Karpas-422 (cell line): ENCODE measurements at regions not wholly inside any gene's neighbourhood (a gene's known extent, or its start where the extent isn't known, plus 50 kb on each side); places are given as distances from the start of the nearest gene placed in this dataset.
"Not testable (repeated sequence)": the region's sequence is repeated elsewhere in the genome, so short reads cannot be mapped to it uniquely, and the experiment has no call there.

Experiments
- DNase-seq: peaks from one replicate; pipeline ENCODE4 v3.0.0-alpha.2; 2015
- H2AFZ ChIP-seq: fragments of 200-600 bp; sonication (generic); 2 replicates; pipeline ENCODE4 v1.6.1; 2014; ENCODE audit warnings: antibody characterized with exemption, low read length, mixed read lengths
- H3K27ac ChIP-seq: fragments of 200-600 bp; sonication (generic); 2 replicates; pipeline ENCODE4 v1.5.1; 2014; ENCODE audit warnings: mild to moderate bottlenecking, low read length, moderate library complexity
- H3K27me3 ChIP-seq: fragments of 200-600 bp; sonication (generic); 2 replicates; pipeline ENCODE4 v1.6.1; 2014; ENCODE audit warnings: low read length, mixed read lengths
- H3K36me3 ChIP-seq: fragments of 200-600 bp; sonication (generic); 2 replicates; pipeline ENCODE4 v1.6.1; 2014; ENCODE audit warnings: low read length, mixed read lengths; ENCODE audit not compliant: insufficient read depth
- H3K4me1 ChIP-seq: fragments of 200-600 bp; sonication (generic); 2 replicates; pipeline ENCODE4 v1.6.1; 2014; ENCODE audit warnings: mild to moderate bottlenecking, low read length, mixed read lengths
- H3K4me2 ChIP-seq: fragments of 200-600 bp; sonication (generic); 2 replicates; pipeline ENCODE4 v1.6.1; 2014; ENCODE audit warnings: low read length, low read depth, mild to moderate bottlenecking; ENCODE audit not compliant: poor library complexity, severe bottlenecking
- H3K4me3 ChIP-seq: fragments of 200-600 bp; sonication (generic); 2 replicates; pipeline ENCODE4 v1.5.1; 2014; ENCODE audit warnings: mild to moderate bottlenecking, antibody characterized with exemption, low read length, mixed read lengths
- H3K79me2 ChIP-seq: fragments of 200-600 bp; sonication (generic); 2 replicates; pipeline ENCODE4 v1.6.1; 2014; ENCODE audit warnings: mild to moderate bottlenecking, low read length, mixed read lengths
- H3K9ac ChIP-seq: fragments of 200-600 bp; sonication (generic); 2 replicates; pipeline ENCODE4 v1.6.0; 2014; ENCODE audit warnings: low read length
- H3K9me2 ChIP-seq: fragments of 200-600 bp; sonication (generic), shearing (Covaris generic); replicated peaks from 2 replicates; pipeline ENCODE4 v1.6.0; 2014; ENCODE audit warnings: mild to moderate bottlenecking, low read length, moderate library complexity; ENCODE audit not compliant: insufficient read depth
- H3K9me3 ChIP-seq: fragments of 300-700, 200-600 bp; sonication (generic); 2 replicates; pipeline ENCODE4 v1.6.1; 2014; ENCODE audit warnings: low read length, mixed read lengths
- H4K20me1 ChIP-seq: fragments of 200-600 bp; sonication (generic); 2 replicates; pipeline ENCODE4 v1.6.1; 2014; ENCODE audit warnings: mild to moderate bottlenecking, antibody characterized with exemption, low read length, low read depth; ENCODE audit not compliant: insufficient read depth

DNA sequence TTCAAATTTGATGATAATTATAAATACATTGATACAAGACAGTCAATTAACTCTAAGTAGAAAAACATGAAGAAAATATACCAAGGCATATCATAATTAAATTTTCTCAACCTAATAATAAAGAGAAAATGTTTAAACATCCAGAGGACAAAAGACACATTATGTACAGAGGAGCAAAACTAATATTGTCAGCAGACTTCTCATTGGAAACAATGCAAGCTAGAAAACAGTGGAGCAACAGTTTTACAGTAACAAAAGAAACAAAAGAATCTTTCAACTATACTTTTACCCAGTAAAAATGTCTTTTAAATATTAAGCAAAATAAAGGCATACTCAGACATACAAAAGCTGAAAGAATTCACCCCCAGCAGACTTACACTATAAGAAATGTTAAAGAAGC, 238.0 kb downstream of the TMA16 start:
- no peaks in the 10 kb centered on the region for H3K9me3 ChIP-seq
- no peaks in the 10 kb centered on the region for H3K79me2 ChIP-seq
- no peak overlapping the region for H2AFZ ChIP-seq
- no peak overlapping the region for H3K9ac ChIP-seq
- no peaks in the 10 kb centered on the region for H3K4me1 ChIP-seq
- H3K9me2 ChIP-seq, result no peaks in the 10 kb centered on the region
- 0 out of 2 replicates have a peak, but pooled peaks cover 3% of the 10 kb centered on the region for H3K27me3 ChIP-seq
- H3K4me3 ChIP-seq, result no peak overlapping the region
- H3K27ac ChIP-seq, result no peak overlapping the region
- no peaks in the 10 kb centered on the region for H4K20me1 ChIP-seq
- no peak for DNase-seq
- H3K4me2 ChIP-seq, result no peak overlapping the region
- H3K36me3 ChIP-seq, result no peaks in the 10 kb centered on the region

DNA sequence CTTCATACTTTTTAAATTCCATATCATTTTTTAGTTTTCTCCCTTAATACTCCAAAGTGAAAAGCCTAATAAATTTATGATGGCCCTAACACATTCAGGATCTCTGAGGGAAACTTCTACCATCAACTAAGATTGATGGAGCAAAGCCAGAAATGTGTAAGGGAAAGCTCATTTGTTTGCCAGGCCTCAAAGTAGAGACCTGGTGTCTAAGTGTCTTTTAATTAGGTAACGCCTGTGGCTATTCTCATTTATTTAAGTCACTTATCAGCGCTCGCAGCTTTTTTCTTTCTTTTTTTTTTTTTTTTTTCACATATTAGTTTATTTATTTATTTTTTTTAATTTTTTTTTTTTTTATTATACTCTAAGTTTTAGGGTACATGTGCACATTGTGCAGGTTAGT, 242.4 kb downstream of the TMA16 start:
- Histone ChIP-seq H3K27ac (no peak overlapping the region), H3K4me2 (no peak overlapping the region), H3K4me3 (no peak overlapping the region), H4K20me1 (no peaks in the 10 kb centered on the region), H3K36me3 (no peaks in the 10 kb centered on the region), H2AFZ (no peak overlapping the region), H3K9ac (no peak overlapping the region), H3K27me3 (no peaks in the 10 kb centered on the region), H3K79me2 (no peaks in the 10 kb centered on the region), H3K9me3 (no peaks in the 10 kb centered on the region), H3K4me1 (no peaks in the 10 kb centered on the region), H3K9me2 (no peaks in the 10 kb centered on the region)
- no peak for DNase-seq

DNA sequence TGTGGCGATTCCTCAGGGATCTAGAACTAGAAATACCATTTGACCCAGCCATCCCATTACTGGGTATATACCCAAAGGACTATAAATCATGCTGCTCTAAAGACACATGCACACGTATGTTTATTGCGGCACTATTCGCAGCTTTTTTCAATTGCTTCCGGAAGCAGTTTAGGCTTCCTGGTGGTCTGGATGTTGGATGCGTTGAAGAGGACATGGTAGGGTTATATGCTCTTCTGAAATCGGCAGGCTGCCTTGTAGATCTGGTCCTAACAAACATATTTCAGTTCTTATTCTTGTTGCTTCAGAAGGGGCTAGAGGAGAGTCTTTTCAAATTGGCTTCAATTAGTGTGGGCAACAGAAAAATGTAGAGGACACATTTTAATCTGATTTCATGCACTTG, 243.4 kb downstream of the TMA16 start:
- not testable (repeated sequence) for H3K4me2 ChIP-seq, H3K9me2 ChIP-seq, H3K27me3 ChIP-seq, H3K79me2 ChIP-seq, H3K4me3 ChIP-seq, H3K9ac ChIP-seq, H4K20me1 ChIP-seq, DNase-seq, H3K4me1 ChIP-seq, H3K36me3 ChIP-seq, H2AFZ ChIP-seq, H3K9me3 ChIP-seq, H3K27ac ChIP-seq

DNA sequence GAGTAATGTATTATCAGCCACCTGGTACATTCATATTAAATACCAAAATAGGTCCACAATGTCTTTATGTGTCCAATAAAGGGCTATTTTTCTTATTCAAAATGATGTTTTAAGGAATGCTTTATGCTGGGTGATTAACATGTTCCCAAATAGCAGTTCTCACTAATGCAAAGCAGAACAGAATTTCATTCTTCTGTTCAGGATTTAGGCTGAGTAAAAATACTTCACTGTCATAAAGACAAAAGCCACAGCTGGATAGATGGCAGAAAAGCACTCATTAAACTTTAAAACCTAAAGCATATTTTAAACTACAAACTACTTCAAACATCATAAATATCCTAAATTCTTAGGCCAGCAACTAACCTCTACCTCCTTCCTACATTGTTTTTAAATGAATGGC, 244.0 kb downstream of the TMA16 start:
- no peak overlapping the region for H3K4me2 ChIP-seq
- no peaks in the 10 kb centered on the region for H3K9me2 ChIP-seq
- no peaks in the 10 kb centered on the region for H4K20me1 ChIP-seq
- no peaks in the 10 kb centered on the region for H3K4me1 ChIP-seq
- no peak overlapping the region for H3K9ac ChIP-seq
- no peaks in the 10 kb centered on the region for H3K9me3 ChIP-seq
- H2AFZ ChIP-seq, result no peak overlapping the region
- H3K27ac ChIP-seq, result no peak overlapping the region
- H3K4me3 ChIP-seq, result no peak overlapping the region
- H3K79me2 ChIP-seq, result no peaks in the 10 kb centered on the region
- DNase-seq, result no peak
- no peaks in the 10 kb centered on the region for H3K27me3 ChIP-seq
- no peaks in the 10 kb centered on the region for H3K36me3 ChIP-seq

DNA sequence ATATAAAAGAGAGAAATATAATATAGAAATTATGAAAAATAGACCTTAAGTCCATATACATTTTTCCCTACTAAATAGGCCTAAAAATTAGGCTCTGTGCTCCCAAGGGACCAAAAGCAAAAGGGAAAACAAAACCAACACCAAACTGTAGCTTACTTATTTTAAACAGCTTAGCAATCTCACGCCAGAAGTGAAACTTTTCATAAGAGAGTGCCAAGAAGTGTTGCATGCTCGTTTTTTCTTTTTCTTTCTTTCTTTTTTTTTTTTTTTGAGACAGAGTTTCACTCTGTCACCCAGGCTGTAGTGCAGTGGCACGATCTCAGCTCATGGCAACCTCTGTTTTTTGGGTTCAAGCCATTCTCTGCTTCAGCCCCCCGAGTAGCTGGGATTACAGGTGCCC, 250.4 kb downstream of the TMA16 start:
- no peak overlapping the region for H3K4me2 ChIP-seq
- H4K20me1 ChIP-seq, result no peaks in the 10 kb centered on the region
- H3K27ac ChIP-seq, result no peak overlapping the region
- H3K27me3 ChIP-seq, result no peaks in the 10 kb centered on the region
- H3K9me2 ChIP-seq, result no peaks in the 10 kb centered on the region
- no peak for DNase-seq
- no peak overlapping the region for H2AFZ ChIP-seq
- H3K9ac ChIP-seq, result no peak overlapping the region
- no peaks in the 10 kb centered on the region for H3K4me1 ChIP-seq
- H3K79me2 ChIP-seq, result no peaks in the 10 kb centered on the region
- H3K36me3 ChIP-seq, result no peaks in the 10 kb centered on the region
- H3K4me3 ChIP-seq, result no peak overlapping the region
- H3K9me3 ChIP-seq, result no peaks in the 10 kb centered on the region

DNA sequence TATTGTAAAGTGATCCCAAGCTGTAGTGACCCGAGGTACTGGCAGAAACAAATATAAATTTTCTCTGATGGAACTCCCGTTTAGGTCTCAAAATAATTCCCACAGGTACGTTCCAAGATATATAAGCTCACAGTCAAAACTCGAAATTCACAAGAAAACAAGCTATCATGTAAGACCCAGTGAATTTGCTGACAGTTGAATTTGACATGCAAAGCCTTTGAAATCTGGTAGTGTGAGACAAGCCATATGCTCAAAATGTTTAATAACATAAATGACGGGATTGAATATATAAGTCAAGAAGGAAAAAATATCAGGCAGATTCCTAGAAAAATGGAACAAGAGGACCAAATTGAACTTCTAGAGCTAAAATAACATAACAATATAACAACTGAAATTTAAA, 252.8 kb downstream of the TMA16 start:
- H2AFZ ChIP-seq, result no peak overlapping the region
- no peak for DNase-seq
- no peaks in the 10 kb centered on the region for H4K20me1 ChIP-seq
- H3K27me3 ChIP-seq, result no peaks in the 10 kb centered on the region
- no peak overlapping the region for H3K4me2 ChIP-seq
- no peak overlapping the region for H3K9ac ChIP-seq
- no peak overlapping the region for H3K27ac ChIP-seq
- no peaks in the 10 kb centered on the region for H3K9me3 ChIP-seq
- H3K4me3 ChIP-seq, result no peak overlapping the region
- no peaks in the 10 kb centered on the region for H3K9me2 ChIP-seq
- no peaks in the 10 kb centered on the region for H3K4me1 ChIP-seq
- no peaks in the 10 kb centered on the region for H3K79me2 ChIP-seq
- no peaks in the 10 kb centered on the region for H3K36me3 ChIP-seq

DNA sequence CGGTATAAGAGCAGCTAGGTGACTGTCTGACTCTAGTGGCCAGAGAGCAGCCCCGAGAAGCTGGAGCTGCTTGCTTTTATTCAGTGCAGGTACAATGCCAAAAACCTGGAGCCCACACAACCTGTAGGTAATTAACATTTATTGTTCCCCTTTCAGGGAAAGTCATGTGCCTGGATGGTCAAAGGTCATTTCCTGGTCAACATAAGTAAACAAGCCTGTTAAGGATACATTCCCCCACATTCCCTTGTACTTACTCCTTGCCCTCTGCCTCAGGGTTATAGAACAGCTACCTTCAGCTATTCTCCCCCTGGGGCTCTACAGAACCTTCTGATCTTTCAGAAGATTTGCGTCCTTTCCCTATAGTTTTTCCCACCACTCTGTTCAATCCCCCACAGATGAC, 253.4 kb downstream of the TMA16 start:
- H3K27me3 ChIP-seq, result no peaks in the 10 kb centered on the region
- H2AFZ ChIP-seq, result no peak overlapping the region
- no peak overlapping the region for H3K9ac ChIP-seq
- no peaks in the 10 kb centered on the region for H3K4me1 ChIP-seq
- H3K4me2 ChIP-seq, result no peak overlapping the region
- H4K20me1 ChIP-seq, result no peaks in the 10 kb centered on the region
- DNase-seq, result no peak
- no peaks in the 10 kb centered on the region for H3K36me3 ChIP-seq
- no peaks in the 10 kb centered on the region for H3K9me2 ChIP-seq
- H3K4me3 ChIP-seq, result no peak overlapping the region
- H3K9me3 ChIP-seq, result no peaks in the 10 kb centered on the region
- no peaks in the 10 kb centered on the region for H3K79me2 ChIP-seq
- no peak overlapping the region for H3K27ac ChIP-seq

DNA sequence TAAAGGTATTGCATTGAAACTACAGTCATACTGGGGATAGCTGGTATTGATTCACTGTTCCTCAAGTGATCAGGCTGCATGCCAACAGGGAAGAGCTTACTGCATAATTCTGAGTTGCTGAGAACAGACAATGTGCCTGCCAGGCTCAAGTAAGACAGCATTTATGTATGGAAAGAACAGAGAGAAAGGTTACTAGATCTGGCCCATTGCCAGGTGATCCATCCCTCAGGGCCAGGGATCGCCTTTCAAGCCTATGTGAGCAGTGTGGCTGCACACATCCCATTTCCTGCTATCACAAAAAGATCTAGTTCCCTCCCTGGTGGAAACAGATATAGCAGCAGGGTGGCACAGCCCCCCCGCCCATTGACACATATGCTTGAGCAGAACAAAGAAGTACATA, 254.0 kb downstream of the TMA16 start:
- Histone ChIP-seq H3K4me1 (no peaks in the 10 kb centered on the region), H3K9me2 (no peaks in the 10 kb centered on the region), H4K20me1 (no peaks in the 10 kb centered on the region), H3K27me3 (no peaks in the 10 kb centered on the region), H3K9ac (no peak overlapping the region), H3K79me2 (no peaks in the 10 kb centered on the region), H2AFZ (no peak overlapping the region), H3K4me2 (no peak overlapping the region), H3K4me3 (no peak overlapping the region), H3K9me3 (no peaks in the 10 kb centered on the region), H3K27ac (no peak overlapping the region), H3K36me3 (no peaks in the 10 kb centered on the region)
- no peak for DNase-seq

DNA sequence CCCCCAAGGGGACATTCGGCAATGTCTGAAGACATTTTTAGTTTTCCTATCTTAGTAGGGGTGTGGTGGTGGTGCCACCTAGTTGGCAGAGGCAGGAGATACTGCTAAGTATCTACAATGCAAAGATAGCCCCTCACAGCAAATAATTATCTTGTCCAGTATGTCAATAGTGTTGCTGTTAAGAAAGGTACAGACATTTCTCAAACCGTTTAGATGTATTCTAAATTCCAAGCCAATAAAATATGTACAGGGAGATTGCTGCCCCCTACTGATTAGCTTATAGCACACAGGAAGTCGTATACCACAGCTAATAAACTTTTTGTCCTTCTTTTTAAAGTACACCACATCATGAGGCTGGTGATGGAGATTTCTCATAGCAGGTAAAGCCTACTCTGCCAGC, 260.5 kb downstream of the TMA16 start:
- Histone ChIP-seq H3K36me3 (no peaks in the 10 kb centered on the region), H3K4me3 (no peak overlapping the region), H3K9me3 (no peaks in the 10 kb centered on the region), H3K79me2 (no peaks in the 10 kb centered on the region), H3K4me1 (no peaks in the 10 kb centered on the region), H3K4me2 (no peak overlapping the region), H4K20me1 (no peaks in the 10 kb centered on the region), H2AFZ (no peak overlapping the region), H3K9ac (no peak overlapping the region), H3K27me3 (no peaks in the 10 kb centered on the region), H3K27ac (no peak overlapping the region), H3K9me2 (no peaks in the 10 kb centered on the region)
- peak; percentile 76 for DNase-seq
